GM18517 (cell line): ENCODE measurements at regions not wholly inside any gene's neighbourhood (a gene's known extent, or its start where the extent isn't known, plus 50 kb on each side); places are given as distances from the start of the nearest gene placed in this dataset.

Experiments used
- ATAC-seq: cut with Tn5 transposase; IDR thresholded peaks from one replicate; pipeline ENCODE4 v1.9.1; 2021; ENCODE audit warnings: mild to moderate bottlenecking, moderate library complexity; ENCODE audit not compliant: unreplicated experiment

DNA sequence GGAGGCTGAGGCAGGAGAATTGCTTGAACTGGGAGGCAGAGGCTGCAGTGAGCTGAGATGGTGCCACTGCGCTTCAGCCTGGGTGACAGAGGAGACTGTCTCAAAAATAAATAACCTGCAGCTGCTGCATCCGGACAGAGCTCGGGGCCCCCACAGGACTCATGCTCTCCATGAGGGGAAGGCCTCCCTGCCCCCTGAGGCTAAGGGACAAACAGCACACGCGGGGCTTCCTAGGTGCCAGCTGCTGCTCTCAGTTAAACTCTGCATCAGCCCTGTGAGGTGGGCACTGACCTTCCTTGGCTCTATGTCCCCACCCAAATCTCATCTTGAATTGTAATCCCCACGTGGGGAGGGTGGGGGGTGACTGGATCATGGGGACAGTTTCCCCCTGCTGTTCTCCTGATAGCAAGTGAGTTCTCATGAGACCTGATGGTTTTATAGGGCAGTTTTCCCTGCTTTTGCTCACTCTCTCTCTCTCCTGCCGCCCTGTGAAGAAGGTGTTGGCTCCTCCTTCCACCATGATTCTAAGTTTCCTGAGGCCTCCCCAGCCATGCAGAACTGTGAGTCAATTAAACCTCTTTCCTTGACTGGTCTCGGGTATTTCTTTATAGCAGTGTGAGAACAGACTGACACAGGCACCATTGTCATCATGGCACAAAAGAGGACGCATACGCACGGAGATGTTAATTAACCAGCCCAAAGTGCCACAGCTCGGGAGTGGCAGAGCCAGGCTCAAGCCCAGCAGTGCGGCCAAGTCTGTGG, 49.9 kb upstream of the TAF1B start:
- ATAC-seq = no peak
